NOMO-1 treated with DMSO at 0.1 percent for 48 hours (cell line): ENCODE measurements at regions not wholly inside any gene's neighbourhood (a gene's known extent, or its start where the extent isn't known, plus 50 kb on each side); places are given as distances from the start of the nearest gene placed in this dataset.
"Not testable (repeated sequence)": the region's sequence is repeated elsewhere in the genome, so short reads cannot be mapped to it uniquely, and the experiment has no call there.

Experiments used
- DNase-seq: peaks from one replicate; lab custom pipeline; 2025; ENCODE audit not compliant: unreplicated experiment; lab: John Stamatoyannopoulos, UW

- DNase-seq: not testable (repeated sequence)
These were observed 157.7 kb downstream of the GIPC2 start for GRCh38 chr1:78203410-78203982.

- no peak for DNase-seq
These were observed 164.4 kb downstream of the GIPC2 start for GRCh38 chr1:78210175-78210574.

GRCh38 chr1:78211483-78212092, 165.8 kb downstream of the GIPC2 start:
- no peak for DNase-seq

GRCh38 chr1:78214334-78214733, 168.6 kb downstream of the GIPC2 start:
- DNase-seq: no peak

GRCh38 chr1:78222225-78222959, 176.6 kb downstream of the GIPC2 start:
- no peak for DNase-seq

GRCh38 chr1:78222960-78223358, 177.2 kb downstream of the GIPC2 start:
- DNase-seq: no peak

GRCh38 chr1:78223417-78224215, 177.8 kb downstream of the GIPC2 start:
- DNase-seq: no peak

- no peak for DNase-seq
These were observed 178.6 kb downstream of the GIPC2 start for GRCh38 chr1:78224246-78224785.

- no peak for DNase-seq
These were observed 179.2 kb downstream of the GIPC2 start for GRCh38 chr1:78224861-78225552.

GRCh38 chr1:78226784-78227183, 181.0 kb downstream of the GIPC2 start:
- no peak for DNase-seq

GRCh38 chr1:78227705-78228635, 182.2 kb downstream of the GIPC2 start:
- no peak for DNase-seq

GRCh38 chr1:78229344-78229743, 183.6 kb downstream of the GIPC2 start:
- no peak for DNase-seq

GRCh38 chr1:78231477-78231876, 185.7 kb downstream of the GIPC2 start:
- no peak for DNase-seq

GRCh38 chr1:78231894-78232293, 186.1 kb downstream of the GIPC2 start:
- no peak for DNase-seq

GRCh38 chr1:78232630-78233029, 186.9 kb downstream of the GIPC2 start:
- DNase-seq: no peak

- no peak for DNase-seq
These were observed 188.7 kb downstream of the GIPC2 start for GRCh38 chr1:78234496-78234895.

GRCh38 chr1:78236716-78237115, 190.9 kb downstream of the GIPC2 start:
- DNase-seq: no peak

GRCh38 chr1:78237364-78237916, 191.7 kb downstream of the GIPC2 start:
- DNase-seq: no peak

GRCh38 chr1:78240191-78240590, 194.4 kb downstream of the GIPC2 start:
- DNase-seq: no peak
